GM20431 (cell line): ENCODE measurements at regions not wholly inside any gene's neighbourhood (a gene's known extent, or its start where the extent isn't known, plus 50 kb on each side); places are given as distances from the start of the nearest gene placed in this dataset.

Source experiments
- in situ Hi-C: fragments of 300-500 bp; cut with MseI, MboI; formaldehyde crosslinking; loops from one replicate; pipeline ENCODE4 v1.15.0; 2020; ENCODE audit warnings: low sequenced_read_pairs; ENCODE audit not compliant: unreplicated experiment

DNA sequence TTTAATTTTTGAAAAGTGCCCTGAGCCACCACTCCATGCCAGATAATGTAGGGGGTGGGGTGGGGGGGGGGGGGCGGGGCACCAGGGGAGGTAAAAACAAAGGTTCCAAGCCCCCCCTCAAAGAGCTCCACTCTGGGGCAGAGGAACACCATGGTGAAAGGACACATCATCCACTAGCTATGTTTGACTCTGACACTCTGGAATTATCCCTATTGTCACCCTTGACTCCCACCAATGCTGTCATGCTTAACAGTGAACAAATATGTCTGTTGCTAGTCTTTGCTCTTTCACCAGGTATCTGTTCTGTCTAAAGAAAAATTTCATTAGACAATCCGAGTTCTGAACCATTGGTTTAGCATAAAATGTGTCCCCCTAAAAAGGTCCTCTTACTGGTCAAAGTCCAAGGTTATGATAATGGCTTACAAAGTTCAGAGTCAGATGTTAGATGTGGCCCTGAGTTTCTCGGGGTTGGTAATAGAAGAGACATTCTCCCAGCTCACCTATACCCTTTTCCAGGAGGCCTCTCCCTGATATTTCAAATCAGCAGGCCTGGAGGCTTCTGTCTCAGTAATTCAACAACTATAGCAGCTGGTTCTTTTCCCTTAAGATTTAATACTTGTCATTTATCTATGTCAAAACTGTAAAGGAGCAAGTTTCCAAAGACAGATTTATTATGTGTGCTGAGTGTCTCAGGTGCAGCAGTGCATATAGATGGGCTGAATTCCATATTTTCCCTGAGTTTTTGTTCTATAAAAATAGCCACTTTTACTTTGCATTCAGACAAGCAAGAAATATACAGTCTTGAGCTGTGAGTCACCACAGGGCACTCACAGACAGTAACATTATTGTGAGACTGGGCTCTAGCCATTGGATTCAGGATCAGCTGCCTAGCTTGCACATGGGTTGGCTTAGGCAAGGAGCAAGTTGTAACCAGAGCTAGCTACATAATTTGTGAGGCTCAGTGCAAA is 174.1 kb downstream of the CSNK2A3 start:
- in situ Hi-C loops = no loop called here

DNA sequence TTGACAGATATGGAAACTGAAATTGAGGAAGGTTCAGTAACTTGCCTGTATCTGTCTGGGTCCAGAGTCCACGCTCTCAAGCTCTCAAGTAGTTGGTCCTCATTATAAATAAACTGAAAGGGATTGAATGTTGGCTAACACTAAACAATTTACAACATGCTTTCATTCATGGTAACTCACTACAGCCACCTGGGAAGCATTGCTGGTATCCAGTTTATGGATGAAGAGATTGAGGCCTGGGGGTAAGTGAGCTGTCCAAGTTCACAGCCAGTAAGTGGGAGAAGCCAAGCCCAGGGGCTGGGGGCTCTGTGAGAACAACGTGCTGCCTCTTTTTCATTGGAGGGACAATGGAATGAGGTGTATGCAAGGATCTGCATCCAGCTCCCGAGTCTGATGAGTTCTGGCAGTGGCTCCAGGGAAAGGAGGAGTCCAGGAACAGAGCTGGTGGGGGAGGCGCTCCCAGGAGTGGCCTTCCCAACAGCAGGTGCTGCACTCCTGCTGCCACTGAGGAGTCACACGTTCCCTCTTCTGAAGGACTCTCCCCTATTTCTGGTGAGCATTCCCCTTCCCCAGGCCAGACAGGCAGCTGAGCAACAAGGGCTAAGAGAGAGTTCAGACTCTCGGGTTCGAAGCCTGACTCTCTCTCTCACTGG is 175.8 kb downstream of the CSNK2A3 start:
- in situ Hi-C loops = no loop called here

DNA sequence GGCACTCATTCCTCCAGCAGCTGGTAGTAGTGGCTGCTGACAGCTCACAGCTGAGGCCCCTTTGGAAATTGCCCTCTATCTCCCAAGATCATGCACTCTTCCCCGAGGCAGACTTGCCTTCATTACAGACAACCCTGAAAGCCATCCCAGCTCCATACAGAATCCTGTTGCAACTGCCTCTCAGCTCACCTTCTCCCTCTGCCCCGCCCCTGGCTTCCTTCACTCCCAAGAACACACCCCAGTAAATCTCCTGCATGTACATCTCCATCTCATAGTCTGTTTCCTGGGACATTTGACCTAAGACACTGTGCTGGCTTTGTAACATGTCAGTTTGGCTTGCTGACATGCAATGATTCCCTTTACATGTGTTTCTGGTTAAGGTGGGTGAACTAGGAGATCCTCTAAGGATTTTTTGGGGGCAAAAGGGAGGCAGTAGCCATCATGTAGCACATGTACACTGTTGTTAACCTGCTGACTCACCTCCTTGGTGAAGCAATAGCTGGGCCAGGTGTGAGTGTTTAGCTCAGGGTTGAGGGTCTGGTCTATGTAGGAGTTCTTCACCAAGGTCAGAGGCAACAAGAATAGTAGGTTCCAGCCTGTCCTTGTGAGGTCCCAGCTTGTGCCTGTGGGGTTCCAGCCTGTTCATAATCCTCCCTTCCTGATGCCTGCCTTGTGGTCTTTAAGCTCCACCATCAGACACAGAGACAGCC is 179.6 kb downstream of the CSNK2A3 start:
- in situ Hi-C loops = no loop called here

DNA sequence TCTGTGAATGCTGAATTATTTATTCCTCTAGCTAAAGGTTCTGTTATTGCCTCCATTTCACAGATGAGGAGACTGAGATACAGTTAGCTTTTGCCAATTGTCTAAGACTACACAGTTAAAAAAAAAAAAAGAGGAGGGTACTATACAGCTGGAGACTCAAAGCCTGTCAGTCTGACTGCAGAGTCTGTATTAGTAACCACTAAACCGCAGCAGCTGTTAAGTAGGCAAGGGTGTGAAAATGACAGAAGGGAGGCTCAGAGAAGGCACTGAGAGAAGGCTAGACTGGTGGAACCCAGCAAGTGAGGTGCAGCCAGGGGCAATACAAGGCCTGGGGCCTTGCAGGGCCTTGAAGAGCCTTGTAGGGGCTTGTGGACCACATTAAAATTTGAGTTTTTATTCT is 181.2 kb downstream of the CSNK2A3 start:
- in situ Hi-C loops = no loop called here

DNA sequence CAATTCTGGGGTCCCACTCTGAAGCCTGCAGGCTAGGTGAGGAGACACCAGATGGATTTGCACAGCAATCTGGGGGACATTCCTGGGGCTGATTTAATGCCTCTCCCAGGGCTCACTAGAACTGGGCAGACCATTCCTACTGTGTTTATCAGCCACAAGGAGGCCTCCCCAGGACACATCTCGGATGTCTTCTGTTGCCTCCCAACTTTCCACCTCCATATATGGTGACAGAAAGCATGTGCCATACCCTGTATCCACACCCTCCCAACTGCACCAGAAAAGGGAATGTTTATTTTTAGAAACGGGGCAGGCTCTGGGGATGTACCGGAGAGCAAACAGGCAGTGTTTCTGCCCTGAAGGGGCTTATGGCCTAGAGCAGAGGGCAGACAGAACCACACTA is 181.8 kb downstream of the CSNK2A3 start:
- in situ Hi-C loops = no loop called here

DNA sequence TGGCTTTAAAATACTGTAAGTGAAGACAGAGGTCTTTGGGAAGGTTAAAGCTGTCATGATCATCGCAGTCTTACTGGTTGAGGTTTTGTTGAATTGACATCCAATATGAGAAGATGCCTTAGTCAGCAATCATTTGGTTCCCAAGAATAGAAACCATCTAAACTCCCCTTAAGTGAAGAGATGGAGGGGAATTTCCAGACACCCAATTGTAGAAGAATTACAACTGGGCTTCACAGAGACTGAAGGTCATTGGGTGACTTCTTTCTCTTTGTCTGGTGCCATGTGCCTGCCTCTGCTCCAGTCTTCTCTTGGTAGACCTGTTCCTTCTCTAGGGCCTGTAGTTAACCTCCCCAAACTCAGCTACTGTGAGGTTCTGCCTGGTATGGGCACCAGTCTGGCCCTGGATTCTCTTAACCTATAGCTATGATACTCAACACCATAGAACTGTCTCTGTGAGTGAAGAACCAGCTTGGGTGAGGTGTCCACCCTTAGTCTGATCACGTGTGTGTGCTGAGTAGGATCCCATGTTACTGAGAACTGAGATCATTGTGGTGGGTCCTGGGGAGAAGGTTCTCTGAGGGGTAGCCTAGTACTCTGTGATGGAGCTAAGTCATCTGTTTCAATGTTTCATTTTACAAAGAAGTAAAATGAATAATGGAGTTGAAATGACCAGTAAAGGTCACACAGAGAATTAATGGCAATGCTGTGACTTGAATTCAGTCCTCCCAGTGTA is 182.5 kb downstream of the CSNK2A3 start:
- in situ Hi-C loops = no loop called here

DNA sequence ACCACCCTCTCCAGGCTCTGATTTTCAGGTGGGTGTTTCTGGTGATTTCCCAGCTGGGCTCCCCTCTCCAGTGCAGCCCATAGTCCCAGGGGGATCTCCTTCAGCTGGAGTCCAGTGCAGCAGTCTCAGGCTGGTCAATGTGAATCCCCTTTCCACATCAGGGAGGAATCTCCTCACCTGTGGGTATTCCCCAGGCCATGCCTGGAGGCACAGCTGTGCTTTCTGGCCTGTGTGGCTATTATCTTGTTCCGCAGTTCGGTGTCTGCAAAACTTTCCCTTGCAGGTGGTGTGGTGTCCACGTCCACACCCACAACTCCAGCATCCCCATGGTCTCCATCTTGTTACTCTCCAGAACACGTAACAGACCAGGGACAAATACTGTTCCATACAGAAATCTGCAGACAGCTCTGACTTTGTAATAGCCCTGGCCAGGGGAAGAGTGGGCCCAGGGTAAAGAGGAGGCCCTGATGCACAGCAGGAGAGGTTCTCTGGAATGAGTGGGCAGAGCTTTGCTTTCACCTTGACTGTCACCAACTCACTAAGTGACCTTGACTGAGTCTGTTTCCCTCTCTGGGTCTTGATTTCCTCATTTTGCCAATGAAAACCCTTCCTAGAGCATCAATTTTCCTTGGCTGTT is 183.2 kb downstream of the CSNK2A3 start:
- in situ Hi-C loops = no loop called here

DNA sequence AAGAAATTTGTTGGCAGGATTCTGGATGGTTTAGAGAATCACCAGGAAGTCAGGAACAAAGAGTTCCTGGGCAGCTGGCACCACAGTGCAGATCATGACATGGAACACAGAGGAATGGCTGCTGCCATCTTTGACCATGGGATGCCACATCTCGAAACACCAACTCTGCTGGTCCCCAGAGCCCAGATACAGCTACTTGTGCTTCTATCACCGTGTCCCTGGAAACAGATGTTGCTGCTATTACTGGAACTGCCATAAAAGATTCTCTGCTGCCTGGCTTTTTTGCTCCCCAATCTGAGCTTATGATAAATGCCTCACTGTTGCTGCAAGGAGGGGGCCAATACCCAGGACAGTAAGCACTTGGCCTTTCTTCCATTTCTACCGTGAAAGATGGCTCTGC is 185.2 kb downstream of the CSNK2A3 start:
- in situ Hi-C loops = no loop called here

DNA sequence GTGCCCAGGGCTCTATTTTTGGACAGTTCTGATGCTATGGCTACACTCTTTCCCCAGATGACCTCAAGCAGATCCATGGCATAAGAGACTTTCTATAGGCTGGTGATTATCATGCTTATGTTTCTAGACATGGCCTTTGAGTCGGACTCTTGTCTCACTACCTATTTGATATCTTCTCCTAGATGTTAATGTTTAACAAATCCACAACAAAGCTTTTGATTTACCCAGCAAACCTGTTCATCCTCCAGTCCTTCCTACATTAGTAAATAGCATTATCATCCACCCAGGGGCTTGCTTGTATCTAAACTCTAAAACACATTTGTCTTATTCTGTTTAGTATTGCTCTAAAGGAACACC is 188.7 kb downstream of the CSNK2A3 start:
- in situ Hi-C loops = no loop called here

DNA sequence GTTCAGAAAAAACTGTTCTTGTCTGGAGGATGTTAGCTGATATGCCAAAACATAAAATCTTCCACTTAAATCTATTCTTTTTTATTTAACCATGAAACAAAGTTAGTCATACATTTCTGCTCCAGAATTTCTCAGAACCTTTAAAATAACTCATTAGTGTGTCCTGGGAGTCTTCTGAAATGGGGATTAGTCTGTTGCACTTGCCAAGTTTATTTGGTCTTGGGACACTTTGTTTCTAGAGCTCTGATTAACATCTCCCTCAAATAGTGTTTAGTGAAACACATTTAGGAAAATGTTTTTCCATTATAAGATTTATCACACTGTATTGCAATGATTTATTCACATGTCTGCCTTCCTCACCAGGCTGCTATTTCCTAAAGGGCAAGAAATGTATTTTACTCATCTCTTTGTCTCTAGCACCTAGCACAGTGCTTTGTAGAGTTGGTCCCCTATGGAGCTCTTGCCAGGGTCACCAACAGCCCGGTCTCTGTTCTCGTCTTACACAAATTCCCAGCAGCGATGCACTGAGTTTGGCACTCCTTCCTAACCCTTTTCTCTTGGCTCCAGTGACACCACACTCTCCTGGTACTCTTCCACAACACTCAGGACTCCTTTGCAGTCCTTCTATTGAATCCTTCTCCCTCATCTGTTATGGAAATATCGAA is 189.2 kb downstream of the CSNK2A3 start:
- in situ Hi-C loops = no loop called here

DNA sequence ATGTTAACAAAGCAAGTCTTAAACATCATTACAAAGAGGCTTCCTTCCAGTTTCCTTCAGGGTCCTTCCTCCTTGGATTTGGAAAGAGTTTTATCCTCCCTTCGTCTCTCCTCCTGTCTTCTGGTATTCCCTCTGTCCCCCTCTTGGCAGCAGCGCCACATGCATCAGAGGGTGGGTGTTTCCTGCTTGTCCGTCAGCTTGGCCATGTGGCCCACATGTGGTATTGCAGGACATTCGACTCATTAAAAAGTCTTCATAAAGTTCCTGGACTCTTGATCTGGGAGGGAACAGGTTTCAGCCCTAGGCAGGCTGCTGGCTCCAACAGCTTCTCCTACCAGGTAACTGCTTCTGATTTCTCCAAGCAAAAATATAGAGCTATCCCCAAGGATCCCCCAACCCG is 189.8 kb downstream of the CSNK2A3 start:
- in situ Hi-C loops = no loop called here

DNA sequence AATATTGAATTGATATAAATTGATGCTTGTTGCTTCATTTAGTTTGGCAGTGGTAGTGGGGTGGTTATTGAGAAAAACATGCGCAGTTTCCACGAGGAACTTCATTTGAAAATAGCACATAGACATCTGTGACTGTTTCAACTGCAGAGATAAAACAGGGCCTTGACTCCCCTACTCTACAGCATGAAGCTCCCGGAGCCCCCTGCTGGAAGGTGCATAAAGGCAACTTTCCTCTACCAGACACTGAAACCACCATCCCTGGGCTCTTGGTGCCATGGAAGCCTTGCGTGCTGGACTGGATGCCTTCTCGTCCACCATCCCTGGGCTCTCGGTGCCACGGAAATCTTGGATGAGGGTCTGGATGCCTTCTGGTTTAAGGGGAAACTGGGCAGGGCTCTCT is 195.9 kb downstream of the CSNK2A3 start:
- in situ Hi-C loops = no loop called here

DNA sequence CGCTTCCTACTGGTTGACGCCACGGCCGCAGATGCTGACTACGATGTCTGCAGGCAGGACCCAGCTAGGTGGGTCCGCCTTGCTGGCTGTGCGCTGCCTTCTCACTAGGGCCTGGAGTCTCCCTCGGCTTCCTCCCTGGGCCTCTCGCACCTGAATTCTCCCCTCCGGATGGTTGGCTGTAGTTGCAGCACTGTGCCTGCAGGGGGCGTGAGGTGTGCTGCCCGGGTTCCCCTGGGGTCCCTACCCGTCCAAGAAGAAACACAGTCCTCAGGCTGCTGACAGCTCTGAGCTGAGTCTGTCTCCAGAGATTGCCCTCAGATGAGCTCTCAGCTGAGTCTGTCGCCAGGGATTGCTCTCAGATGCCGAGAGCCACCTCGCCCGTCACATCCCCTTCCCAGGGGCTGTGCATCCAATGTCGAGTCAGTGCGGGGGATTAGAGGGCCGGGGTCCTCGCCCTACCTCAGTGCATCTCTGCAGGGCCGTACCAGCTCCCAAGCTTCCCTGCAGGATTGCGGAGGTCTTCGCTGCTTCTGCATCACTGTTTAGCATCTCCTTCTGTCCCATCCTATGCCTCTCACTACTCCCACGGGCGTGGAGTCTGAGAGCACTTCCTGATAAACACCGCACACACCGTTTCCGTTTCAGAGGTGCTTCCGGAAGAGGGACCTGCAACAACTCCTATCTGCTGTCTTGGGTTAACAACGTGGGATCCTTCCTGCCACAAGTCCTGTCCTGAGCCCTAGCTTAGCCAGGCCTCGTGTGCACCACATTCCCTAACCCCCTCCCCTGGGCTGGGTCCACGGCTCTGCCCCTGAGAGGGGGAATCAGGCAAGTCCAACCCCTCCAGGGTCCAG is 196.9 kb downstream of the CSNK2A3 start:
- in situ Hi-C loops = no loop called here

DNA sequence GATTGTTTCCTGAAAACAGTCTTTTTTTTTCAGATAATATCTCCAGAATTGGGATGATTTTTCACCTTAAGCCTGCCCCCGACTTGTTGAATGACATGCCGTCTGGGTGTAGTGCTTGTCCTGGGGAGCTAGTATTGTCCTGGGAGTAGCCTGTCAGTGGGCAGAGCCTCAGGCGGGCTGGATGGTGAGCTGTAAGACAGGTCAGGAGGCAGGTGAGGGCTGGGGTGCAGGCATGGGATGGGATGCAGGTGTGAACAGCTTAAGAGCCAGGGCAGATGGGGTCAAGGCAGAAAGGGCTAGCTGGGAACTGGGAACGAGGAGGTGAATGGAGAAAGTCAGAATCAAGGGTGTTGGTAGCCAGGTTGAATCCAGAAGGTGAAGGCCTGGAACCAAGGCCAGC is 200.2 kb downstream of the CSNK2A3 start:
- in situ Hi-C loops = no loop called here

DNA sequence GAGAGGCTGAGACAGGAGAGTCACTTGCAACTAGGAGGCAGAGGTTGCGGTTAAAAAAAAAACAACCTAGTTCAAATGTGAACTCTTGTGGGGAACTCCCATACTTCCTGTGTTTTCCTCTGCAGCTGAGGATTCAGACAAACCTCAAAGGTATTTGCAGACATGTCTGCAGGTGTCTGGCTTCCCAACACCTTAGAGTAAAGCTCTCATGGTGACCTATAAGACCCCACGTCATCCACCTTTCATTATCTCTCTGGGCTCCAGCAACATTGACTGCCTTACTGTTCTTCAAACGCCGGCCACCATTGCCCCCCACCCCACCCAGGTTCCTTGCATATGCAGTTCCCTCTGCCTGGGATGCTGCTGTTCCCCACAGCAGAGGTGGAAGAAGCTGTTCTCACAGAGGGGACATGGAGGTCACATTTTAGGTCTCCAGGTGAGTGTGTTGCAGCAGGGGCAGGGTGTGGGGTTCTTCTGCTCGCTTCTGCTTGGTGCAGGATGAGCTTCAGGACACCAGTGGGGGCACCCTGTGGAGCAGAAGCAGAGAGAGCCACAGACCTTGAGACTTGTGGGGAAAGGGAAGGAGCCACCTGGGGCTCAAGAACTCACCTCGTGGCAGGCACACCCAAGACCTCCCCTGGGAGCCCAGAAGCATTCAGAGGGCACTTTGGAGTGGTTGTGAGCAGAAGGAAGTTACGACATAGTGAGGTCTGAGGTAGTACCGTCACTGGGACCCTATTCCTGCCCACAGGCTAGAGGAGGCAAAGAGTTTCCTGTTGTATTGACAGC is 203.2 kb downstream of the CSNK2A3 start:
- in situ Hi-C loops = no loop called here

DNA sequence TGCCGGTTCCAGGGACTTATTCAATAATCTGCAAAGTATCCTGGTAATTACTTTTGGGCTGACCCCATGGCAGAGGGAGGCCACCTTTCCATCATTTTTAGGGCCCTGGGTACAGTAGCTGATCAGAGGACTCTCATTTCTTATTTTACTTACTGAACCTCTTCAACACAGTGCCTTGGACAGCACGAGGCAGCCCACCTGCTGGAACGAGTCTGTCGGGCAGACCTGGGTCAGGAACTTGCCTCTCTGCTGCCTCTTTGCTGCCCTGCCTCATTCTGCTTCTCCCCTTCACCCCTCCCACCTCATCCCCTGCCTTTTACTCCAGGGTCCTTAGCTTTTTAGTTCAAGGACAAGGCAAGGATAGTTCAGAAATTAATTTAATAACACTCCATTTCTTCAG is 204.5 kb downstream of the CSNK2A3 start:
- in situ Hi-C loops = no loop called here

DNA sequence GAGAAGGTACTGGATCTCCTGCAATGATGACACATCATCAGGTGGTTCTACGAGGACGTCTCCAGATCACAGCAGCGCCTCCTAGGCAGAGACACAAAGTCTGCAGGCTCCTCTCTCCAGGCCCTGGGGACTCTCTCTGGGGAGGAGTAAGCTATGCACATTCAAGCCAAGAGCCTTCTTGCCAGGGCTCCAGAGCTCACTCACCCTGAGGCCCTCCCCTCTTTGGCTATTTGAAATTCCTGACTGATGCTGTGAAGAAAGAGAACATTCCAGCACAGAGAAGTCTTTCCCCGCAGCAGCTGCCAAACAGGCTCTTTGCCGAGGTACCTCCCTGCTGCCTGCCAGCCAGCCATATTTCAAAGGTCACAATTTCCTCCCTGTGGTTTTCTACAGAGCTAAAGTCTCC is 204.9 kb downstream of the CSNK2A3 start:
- in situ Hi-C loops = no loop called here

DNA sequence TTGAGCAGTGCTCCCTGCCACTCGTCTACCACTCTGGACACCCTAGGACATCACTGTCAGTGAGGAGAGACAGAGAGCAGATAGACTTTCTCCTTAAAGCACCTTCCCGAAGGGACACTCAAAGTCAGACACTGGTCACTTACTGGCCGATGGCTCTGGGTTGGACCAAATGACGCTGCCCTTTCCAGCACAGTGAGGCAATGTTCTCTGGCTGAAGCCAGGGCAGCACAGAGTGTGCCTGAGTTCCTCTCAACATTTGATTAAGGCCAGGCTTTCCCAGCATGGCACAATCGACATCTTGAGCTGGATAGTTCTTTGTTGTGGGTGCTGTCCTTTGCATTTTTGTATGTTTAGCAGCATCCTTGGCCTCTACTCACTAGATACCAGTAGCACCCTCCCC is 206.2 kb downstream of the CSNK2A3 start:
- in situ Hi-C loops = no loop called here
